GM21526 (cell line): ENCODE measurements at regions not wholly inside any gene's neighbourhood (a gene's known extent, or its start where the extent isn't known, plus 50 kb on each side); places are given as distances from the start of the nearest gene placed in this dataset.

Source experiments
- ATAC-seq: cut with Tn5 transposase; IDR thresholded peaks from one replicate; pipeline ENCODE4 v1.9.1; 2021; ENCODE audit warnings: moderate library complexity; ENCODE audit not compliant: unreplicated experiment, low FRiP score

GRCh38 chr6:26213334-26214075, 126.3 kb downstream of the HFE start:
- ATAC-seq = no peak

DNA sequence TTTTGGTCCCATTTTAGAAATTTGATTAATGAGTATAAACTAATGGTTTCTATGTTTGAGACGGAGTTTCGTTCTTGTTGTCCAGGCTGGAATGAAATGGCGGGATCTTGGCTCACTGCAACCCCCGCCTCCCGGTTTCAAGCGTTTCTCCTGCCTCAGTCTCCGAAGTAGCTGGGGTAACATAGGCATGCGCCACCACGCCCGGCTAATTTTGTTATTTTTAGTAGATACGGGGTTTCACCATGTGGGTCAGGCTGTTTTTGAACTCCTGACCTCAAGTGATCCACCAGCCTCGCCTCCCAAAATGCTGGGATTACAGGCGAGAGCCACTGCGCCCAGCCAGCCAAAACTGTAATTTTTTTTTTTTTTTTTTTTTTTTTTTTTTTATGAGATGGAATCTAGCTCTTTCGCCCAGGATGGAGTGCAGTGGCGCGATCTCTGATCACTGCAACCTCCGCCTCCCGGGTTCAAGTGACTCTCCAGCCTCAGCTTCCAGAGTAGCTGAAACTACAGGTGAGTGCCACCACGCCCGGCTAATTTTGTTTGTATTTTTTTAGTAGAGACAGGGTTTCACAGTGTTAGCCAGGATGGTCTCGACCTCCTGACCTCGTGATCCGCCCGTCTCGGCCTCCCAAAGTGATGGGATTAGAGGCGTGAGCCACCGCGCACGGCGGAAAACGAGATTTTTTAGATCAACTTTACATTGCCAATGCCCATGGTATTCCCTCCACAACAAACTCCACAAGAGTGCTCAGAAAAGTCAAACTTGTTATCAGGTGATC, 127.8 kb downstream of the HFE start:
- no peak for ATAC-seq

DNA sequence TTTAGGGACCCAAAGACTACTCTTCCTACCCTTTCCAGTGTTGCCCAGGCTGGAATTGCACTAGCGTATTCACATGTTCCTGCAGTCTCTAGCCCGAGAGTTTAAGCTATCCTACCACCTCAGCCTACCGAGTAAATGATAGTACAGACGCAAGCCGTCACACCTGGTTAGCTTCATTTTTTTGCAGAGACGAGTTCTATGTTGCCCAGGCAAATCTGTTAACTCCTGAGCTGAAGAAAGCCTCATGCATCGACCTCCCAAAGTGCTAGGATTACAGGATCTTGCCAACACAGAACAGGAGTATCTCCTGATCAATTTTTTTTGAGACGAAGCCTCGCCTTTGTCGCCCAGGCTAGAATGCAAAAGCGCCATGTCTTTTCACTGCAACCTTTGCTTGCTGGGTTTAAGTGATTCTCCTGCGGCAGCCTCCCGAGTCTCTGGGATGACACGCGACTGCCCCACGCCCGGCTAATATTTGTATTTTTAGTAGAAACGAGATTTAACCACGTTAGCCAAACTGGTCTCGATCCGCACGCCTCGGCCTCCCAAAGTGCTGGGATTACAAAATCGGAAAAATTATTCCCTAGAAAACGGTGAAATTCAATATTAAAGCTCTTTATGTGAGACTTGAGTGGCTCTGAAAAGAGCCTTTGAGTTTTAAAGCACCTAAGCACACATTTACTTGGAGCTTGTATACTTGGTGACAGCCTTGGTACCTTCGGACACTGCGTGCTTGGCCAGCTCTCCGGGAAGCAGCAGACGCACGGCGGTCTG, 128.5 kb downstream of the HFE start:
- peak; percentile 28 for ATAC-seq

DNA sequence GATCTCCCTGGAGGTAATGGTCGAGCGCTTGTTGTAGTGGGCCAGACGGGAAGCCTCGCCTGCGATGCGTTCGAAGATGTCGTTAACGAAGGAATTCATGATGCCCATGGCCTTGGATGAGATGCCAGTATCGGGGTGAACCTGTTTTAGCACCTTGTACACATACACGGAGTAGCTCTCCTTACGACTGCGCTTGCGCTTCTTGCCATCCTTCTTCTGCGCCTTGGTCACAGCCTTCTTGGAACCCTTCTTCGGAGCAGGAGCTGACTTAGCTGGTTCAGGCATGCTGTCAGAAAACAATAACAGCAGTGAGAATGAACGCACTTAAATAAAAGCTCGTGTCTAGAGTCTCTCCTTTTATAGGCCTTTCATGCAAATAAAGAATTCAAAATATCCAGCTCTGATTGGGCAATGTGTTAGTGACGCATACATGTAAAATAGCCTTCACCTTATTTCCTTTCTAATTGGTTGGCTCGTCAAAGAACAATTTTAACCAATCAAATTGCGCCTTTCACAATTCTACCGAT, 129.2 kb downstream of the HFE start:
- peak; percentile 71 for ATAC-seq

- peak; percentile 44 for ATAC-seq
Observed at GRCh38 chr6:26216886-26217713, 129.9 kb downstream of the HFE start.

- ATAC-seq = no peak
Observed at GRCh38 chr6:26217714-26218075, 130.5 kb downstream of the HFE start.

GRCh38 chr6:26218824-26219223, 131.6 kb downstream of the HFE start:
- no peak for ATAC-seq

GRCh38 chr6:26220145-26220970, 133.1 kb downstream of the HFE start:
- no peak for ATAC-seq

DNA sequence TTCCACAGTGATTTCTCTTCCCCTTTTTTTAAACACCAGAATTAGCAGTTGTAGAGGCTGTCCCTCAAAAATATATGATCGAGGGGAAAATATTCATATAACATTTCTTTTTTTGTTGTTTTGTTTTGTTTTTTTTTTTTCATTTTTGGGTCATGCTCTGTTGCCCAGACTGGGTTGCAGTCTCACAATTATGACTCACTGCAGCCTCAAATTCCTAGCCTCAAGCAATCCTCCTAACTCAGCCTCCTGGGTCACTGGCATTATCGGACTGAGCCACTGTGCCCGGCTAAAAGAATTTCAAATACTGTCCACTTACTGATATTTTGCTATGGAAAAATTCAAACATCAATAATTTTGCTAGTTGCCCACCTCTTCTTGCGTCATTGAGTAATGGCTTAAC, 134.0 kb downstream of the HFE start:
- ATAC-seq = no peak

DNA sequence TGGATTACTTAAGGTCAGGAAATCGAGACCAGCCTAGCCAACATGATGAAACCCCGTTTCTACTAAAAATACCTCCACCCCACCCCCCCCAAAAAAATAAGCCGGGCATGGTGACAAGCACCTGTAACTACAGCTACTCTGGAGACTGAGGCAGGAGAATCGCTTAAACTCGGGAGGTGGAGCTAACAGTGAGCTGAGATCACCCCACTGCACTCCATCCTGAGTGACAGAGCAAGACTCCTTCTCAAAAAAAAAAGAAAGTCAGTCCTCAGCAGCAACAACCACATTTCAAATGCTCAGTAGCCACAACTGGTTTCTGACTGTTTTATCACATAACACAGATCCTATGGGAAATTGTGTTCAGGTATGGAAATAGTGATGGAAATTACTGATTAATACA, 135.3 kb downstream of the HFE start:
- no peak for ATAC-seq

- ATAC-seq = no peak
Observed at GRCh38 chr6:26223228-26223627, 136.0 kb downstream of the HFE start.

GRCh38 chr6:26223650-26224546, 136.7 kb downstream of the HFE start:
- ATAC-seq = no peak

DNA sequence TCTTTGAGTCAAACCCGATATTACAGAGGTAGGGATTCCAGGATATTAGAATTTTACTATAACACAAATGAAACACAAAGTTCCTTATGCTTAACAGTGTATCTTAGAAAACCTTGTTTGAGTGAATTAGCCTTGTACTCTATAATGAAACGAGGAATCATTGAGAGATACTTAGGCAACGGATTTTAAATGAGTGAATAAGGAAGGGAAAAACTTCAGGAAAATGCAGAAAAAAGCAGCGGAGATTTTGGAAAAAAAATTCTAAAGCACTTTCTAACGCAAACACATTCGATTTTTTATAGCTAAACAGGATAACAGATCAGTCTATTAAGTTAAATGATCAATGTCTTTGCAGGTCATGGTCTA, 137.3 kb downstream of the HFE start:
- ATAC-seq = no peak

DNA sequence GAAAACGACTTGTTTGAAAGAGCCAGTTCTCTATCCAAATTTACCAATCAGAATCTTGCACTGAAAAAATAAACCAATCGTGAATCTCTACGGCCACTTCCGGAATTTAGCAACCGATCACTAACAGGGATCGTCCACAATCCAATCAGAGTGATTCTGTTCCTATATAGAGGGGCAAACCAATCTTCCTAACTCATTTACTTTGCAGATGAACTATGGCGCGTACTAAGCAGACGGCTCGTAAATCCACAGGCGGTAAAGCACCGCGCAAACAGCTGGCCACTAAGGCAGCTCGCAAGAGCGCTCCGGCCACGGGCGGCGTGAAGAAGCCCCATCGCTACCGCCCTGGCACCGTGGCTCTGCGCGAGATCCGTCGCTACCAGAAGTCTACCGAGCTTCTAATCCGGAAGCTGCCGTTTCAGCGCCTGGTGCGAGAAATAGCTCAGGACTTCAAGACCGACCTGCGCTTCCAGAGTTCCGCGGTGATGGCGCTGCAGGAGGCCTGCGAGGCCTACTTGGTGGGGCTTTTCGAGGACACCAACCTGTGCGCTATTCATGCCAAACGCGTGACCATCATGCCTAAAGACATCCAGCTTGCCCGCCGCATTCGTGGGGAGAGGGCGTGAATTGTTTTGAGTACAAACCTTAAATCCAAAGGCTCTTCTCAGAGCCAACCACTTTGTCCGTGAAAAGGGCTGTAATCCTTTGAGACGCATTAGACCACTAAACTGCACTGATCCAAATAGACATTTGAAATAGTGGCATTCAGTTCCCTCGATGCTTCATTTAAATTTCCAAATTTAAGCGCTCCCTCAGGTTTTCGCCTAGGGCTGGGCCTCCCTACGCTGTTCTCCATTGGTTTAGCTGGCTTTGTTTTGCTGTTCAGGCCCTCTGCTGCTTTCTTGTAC, 138.0 kb downstream of the HFE start:
- ATAC-seq = no peak

DNA sequence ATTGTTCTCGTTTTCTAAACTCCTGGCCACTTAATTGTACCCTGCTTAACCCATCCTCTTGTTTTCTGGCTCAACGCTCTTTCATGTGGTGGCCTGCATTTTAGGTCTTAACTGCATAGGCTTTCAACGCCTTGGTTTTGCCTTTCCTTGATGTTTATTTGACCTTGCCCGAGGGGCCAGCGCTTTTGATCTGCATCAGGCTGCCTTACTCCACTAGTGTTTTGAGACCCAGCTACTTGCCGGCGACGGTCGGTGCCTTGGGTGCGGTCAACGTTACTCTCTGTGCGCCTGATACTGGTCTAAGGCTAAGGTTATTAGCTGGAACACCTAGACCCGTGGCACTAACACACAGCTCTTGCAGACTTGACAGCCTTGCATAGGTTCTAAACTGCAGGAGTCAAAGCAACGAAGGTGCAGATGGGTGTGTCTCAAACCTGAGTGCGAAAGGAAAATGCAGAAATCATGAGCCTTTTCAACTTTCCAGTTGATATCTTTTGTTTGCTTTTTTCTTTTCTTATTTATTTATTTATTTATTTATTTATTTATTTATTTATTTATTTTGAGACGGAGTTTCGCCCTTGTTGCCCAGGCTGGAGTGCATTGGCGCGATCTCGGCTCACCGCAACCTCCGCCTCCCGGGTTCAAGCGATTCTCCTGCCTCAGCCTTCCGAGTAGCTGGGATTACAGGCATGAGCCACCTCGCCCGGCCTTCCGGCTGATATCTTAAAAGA, 138.8 kb downstream of the HFE start:
- ATAC-seq = no peak

DNA sequence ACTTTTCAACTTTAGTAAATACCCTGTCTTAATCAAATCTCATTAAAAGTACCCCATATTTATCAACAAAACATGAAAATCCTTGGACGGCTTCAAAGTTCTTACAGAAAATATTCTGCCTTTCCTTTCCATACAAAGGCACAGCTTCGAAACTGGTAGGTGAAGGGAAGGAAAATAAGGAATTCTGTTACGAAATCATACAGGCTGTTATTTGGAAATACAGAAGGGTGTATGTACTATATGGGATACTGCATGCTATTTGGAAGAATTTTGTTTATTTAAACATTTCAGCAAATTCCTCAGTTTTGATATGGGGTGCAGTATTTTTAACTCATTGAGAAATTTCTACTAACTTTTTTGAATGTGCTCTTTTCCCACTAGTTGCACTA, 138.4 kb upstream of the BTN3A2 start:
- ATAC-seq = no peak

- ATAC-seq = no peak
Observed at GRCh38 chr6:26230351-26230750, 134.6 kb upstream of the BTN3A2 start.
